Neural crest cell (in vitro differentiated cells): ENCODE measurements at regions not wholly inside any gene's neighbourhood (a gene's known extent, or its start where the extent isn't known, plus 50 kb on each side); places are given as distances from the start of the nearest gene placed in this dataset.

Experiments
- DNase-seq: peaks from one replicate; pipeline ENCODE4 v3.0.0; 2021; ENCODE audit warnings: low read depth, mixed read lengths, low spot score
- H3K27ac Mint-ChIP-seq: one replicate; pipeline ENCODE4 v1.8.0; 2021; ENCODE audit warnings: mild to moderate bottlenecking, mixed read lengths; ENCODE audit not compliant: unreplicated experiment
- H3K27me3 Mint-ChIP-seq: 2 replicates; pipeline ENCODE4 v1.8.0; 2021; ENCODE audit warnings: low read depth, mild to moderate bottlenecking, mixed read lengths
- H3K36me3 Mint-ChIP-seq: 2 replicates; pipeline ENCODE4 v1.8.0; 2021; ENCODE audit warnings: low read depth, mild to moderate bottlenecking, mixed read lengths
- H3K4me1 Mint-ChIP-seq: 2 replicates; pipeline ENCODE4 v1.8.0; 2021; ENCODE audit warnings: mixed read lengths
- H3K4me3 Mint-ChIP-seq: one replicate; pipeline ENCODE4 v1.8.0; 2021; ENCODE audit warnings: mild to moderate bottlenecking, mixed read lengths
- H3K9me3 Mint-ChIP-seq: 2 replicates; pipeline ENCODE4 v1.8.0; 2021; ENCODE audit warnings: mixed read lengths
- TF ChIP-seq, protein P1 (sequence below): fragments of 200-600 bp; sonication (generic); conservative IDR thresholded peaks from 2 replicates; pipeline ENCODE4 v1.5.0; 2021; ENCODE audit warnings: antibody characterized with exemption, mild to moderate bottlenecking

DNA sequence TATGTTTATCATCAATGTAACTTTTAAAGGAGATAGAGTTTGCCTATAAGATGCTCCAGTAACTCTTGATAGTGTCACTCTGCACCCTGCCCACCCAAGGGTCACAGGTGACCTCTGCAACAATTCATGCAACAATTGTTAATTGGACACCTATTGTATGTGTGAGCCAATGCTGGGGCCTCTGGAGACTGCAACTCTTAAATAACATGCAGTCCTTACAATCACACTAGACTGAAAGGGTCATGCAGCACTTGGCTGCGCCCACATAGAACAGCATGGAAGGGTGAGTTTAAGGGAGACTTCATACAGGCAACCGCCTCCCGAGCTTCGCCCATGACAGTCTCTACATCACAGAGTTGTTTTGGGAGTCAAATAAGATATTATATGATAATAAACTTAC is 137.1 kb upstream of the TWIST2 start:
- TF ChIP-seq, protein P1, sequence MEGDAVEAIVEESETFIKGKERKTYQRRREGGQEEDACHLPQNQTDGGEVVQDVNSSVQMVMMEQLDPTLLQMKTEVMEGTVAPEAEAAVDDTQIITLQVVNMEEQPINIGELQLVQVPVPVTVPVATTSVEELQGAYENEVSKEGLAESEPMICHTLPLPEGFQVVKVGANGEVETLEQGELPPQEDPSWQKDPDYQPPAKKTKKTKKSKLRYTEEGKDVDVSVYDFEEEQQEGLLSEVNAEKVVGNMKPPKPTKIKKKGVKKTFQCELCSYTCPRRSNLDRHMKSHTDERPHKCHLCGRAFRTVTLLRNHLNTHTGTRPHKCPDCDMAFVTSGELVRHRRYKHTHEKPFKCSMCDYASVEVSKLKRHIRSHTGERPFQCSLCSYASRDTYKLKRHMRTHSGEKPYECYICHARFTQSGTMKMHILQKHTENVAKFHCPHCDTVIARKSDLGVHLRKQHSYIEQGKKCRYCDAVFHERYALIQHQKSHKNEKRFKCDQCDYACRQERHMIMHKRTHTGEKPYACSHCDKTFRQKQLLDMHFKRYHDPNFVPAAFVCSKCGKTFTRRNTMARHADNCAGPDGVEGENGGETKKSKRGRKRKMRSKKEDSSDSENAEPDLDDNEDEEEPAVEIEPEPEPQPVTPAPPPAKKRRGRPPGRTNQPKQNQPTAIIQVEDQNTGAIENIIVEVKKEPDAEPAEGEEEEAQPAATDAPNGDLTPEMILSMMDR = no peak
- no peak overlapping the region for H3K27ac Mint-ChIP-seq
- no peak for DNase-seq
- H3K9me3 Mint-ChIP-seq = peaks cover 3% of the 10 kb centered on the region
- no peaks in the 10 kb centered on the region for H3K4me1 Mint-ChIP-seq
- no peak overlapping the region for H3K4me3 Mint-ChIP-seq
- no peaks in the 10 kb centered on the region for H3K36me3 Mint-ChIP-seq
- H3K27me3 Mint-ChIP-seq = no peaks in the 10 kb centered on the region

DNA sequence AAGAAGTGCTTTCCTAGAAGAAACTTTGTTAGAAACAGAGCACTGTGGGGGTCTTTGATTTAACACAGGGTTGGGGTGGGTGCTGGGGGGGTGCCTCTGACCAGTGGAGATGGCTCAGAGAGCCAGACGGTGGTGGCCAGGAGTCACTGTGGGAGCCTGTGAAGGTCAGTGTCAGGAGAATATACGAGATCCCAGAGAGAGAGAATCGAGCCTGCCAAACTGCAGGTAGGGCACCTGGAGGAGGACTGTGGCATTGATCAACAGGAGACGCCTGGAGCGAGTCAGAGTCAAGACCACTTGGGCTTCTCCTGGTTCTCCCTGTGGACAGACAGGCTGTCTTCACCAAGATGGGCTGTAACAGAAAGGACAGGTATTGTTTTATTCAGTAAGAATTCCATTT is 136.5 kb upstream of the TWIST2 start:
- DNase-seq = no peak
- Mint-ChIP-seq H3K27me3 (no peaks in the 10 kb centered on the region), H3K4me3 (no peak overlapping the region), H3K36me3 (no peaks in the 10 kb centered on the region), H3K27ac (no peak overlapping the region), H3K4me1 (no peaks in the 10 kb centered on the region), H3K9me3 (no peaks in the 10 kb centered on the region)
- TF ChIP-seq, protein P1 = no peak

DNA sequence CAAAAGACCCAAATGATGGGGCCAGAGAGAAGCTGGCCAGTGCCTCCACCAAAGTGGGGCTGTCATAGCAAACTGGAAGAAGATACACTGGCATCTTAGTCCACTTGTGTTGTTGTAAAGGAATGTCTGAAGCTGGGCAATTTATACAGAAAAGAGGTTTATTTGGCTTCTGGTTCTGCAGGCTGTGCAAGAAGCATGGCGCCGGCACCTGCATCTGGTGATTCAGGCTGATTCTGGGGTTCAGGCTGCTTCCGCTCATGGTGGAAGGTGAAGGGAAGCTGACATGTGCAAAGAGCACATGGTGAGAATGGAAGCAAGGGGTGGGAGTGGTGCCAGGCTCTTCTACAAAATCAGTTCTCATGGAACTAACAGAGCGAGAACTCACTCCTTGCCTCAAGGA is 135.9 kb upstream of the TWIST2 start:
- no peak for DNase-seq
- TF ChIP-seq, protein P1 = no peak
- Mint-ChIP-seq H3K27me3 (no peaks in the 10 kb centered on the region), H3K4me3 (no peak overlapping the region), H3K9me3 (no peaks in the 10 kb centered on the region), H3K36me3 (no peaks in the 10 kb centered on the region), H3K27ac (no peak overlapping the region), H3K4me1 (no peaks in the 10 kb centered on the region)

DNA sequence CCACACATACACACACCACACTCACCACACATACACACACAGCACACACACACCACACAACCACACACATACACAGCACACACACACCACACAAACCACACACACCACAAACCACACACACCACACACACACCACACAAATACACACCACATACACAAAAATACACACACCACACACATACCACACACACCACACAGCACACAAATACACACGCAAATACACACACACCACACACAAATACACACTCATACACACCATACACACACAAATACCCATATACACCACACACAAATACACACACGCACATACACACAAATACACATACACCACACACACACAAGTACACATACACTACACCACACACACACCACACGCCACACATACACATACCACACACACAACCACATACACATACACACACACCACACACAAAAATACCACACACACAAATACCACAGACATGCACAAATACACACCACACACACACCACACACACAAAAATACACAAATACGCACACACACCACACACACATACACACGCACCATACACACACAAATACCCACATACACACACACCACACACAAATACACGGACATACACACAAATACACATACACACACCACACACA is 134.6 kb upstream of the TWIST2 start:
- Mint-ChIP-seq H3K4me1 (no peaks in the 10 kb centered on the region), H3K9me3 (no peaks in the 10 kb centered on the region), H3K4me3 (no peak overlapping the region), H3K27ac (no peak overlapping the region), H3K27me3 (no peaks in the 10 kb centered on the region), H3K36me3 (no peaks in the 10 kb centered on the region)
- no peak for DNase-seq
- TF ChIP-seq, protein P1 = no peak

DNA sequence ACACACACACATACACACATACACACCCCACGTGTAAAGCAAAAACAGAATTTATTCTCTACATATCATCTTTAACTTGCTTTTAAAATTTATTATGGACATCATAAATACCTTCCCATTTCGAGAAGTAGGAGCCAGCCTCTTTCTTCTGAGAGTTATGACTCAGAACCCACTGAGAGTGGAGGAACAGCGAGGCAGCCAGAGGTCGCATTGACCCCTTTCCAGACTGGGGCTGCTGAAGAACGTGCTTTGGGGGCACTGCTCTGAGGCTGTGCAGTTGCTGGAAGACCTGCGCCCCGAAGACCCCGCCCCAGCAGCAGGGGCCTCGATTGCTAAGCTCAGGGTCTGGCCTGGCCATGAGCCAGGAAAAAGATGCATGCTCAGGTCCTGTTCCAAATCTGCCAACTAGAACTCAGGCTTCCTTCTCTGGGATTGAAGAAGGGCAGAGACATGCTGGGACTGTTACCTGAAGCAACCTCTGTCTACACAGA is 133.8 kb upstream of the TWIST2 start:
- no peak overlapping the region for H3K27ac Mint-ChIP-seq
- no peaks in the 10 kb centered on the region for H3K4me1 Mint-ChIP-seq
- H3K4me3 Mint-ChIP-seq = no peak overlapping the region
- no peaks in the 10 kb centered on the region for H3K27me3 Mint-ChIP-seq
- no peaks in the 10 kb centered on the region for H3K9me3 Mint-ChIP-seq
- no peak for DNase-seq
- no peaks in the 10 kb centered on the region for H3K36me3 Mint-ChIP-seq
- TF ChIP-seq, protein P1 = no peak
